ENCODE measurements at regions not wholly inside any gene's neighbourhood (a gene's known extent, or its start where the extent isn't known, plus 50 kb on each side); places are given as distances from the start of the nearest gene placed in this dataset.
"Not testable (repeated sequence)": the region's sequence is repeated elsewhere in the genome, so short reads cannot be mapped to it uniquely, and the experiment has no call there.

- no peak for DNase-seq
These were observed 81.6 kb upstream of the KLF4 start for GRCh38 chr9:107571148-107571547.

- DNase-seq: no peak
These were observed 79.6 kb upstream of the KLF4 start for GRCh38 chr9:107569174-107569573.

- not testable (repeated sequence) for DNase-seq
These were observed 78.8 kb upstream of the KLF4 start for GRCh38 chr9:107568406-107568805.

GRCh38 chr9:107567462-107567861 lies 77.9 kb upstream of the KLF4 start:
- DNase-seq: no peak

- no peak for DNase-seq
These were observed 77.1 kb upstream of the KLF4 start for GRCh38 chr9:107566611-107567061.

GRCh38 chr9:107562798-107563197 lies 73.2 kb upstream of the KLF4 start:
- no peak for DNase-seq

- DNase-seq: no peak
These were observed 70.0 kb upstream of the KLF4 start for GRCh38 chr9:107559494-107560086.

- no peak for DNase-seq
These were observed 67.8 kb upstream of the KLF4 start for GRCh38 chr9:107557236-107557990.

- no peak for DNase-seq
These were observed 65.1 kb upstream of the KLF4 start for GRCh38 chr9:107554636-107555035.

GRCh38 chr9:107548298-107549142 lies 59.0 kb upstream of the KLF4 start:
- no peak for DNase-seq

- no peak for DNase-seq
These were observed 58.3 kb upstream of the KLF4 start for GRCh38 chr9:107547772-107548297.

- DNase-seq: no peak
These were observed 57.7 kb upstream of the KLF4 start for GRCh38 chr9:107547303-107547702.

GRCh38 chr9:107546859-107547258 lies 57.3 kb upstream of the KLF4 start:
- DNase-seq: no peak

- no peak for DNase-seq
These were observed 55.5 kb upstream of the KLF4 start for GRCh38 chr9:107545036-107545435.

- no peak for DNase-seq
These were observed 53.0 kb upstream of the KLF4 start for GRCh38 chr9:107542411-107543157.

GRCh38 chr9:107541523-107541922 lies 52.0 kb upstream of the KLF4 start:
- DNase-seq: no peak

GRCh38 chr9:107540164-107540561 lies 50.6 kb upstream of the KLF4 start:
- DNase-seq: no peak

- DNase-seq: no peak
These were observed 50.0 kb upstream of the KLF4 start for GRCh38 chr9:107539427-107540163.

Data from DMS79 (cell line).